GM19397 (cell line): ENCODE measurements at regions not wholly inside any gene's neighbourhood (a gene's known extent, or its start where the extent isn't known, plus 50 kb on each side); places are given as distances from the start of the nearest gene placed in this dataset.

Source experiments
- ATAC-seq: cut with Tn5 transposase; IDR thresholded peaks from one replicate; pipeline ENCODE4 v1.9.1; 2021; ENCODE audit warnings: mild to moderate bottlenecking, moderate library complexity; ENCODE audit not compliant: unreplicated experiment

DNA sequence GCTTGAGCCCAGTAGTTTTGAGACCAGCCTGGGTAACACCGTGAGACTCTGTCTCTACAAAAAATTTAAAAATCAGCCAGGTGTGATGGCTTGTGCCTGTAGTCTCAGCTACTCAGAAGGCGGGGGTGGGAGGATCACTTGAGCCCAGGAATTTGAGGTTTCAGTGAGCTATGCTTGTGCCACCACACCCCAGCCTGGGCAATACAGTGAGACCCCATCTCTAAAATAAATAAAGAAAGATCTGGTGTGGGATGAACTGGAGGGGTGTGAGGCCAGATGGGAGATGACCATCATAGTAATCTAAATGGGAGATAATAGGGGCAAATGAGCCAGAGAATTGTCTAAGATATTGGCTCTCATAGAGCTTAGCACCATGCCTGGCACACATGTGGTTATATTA is 60.1 kb upstream of the TRABD2B start:
- no peak for ATAC-seq

DNA sequence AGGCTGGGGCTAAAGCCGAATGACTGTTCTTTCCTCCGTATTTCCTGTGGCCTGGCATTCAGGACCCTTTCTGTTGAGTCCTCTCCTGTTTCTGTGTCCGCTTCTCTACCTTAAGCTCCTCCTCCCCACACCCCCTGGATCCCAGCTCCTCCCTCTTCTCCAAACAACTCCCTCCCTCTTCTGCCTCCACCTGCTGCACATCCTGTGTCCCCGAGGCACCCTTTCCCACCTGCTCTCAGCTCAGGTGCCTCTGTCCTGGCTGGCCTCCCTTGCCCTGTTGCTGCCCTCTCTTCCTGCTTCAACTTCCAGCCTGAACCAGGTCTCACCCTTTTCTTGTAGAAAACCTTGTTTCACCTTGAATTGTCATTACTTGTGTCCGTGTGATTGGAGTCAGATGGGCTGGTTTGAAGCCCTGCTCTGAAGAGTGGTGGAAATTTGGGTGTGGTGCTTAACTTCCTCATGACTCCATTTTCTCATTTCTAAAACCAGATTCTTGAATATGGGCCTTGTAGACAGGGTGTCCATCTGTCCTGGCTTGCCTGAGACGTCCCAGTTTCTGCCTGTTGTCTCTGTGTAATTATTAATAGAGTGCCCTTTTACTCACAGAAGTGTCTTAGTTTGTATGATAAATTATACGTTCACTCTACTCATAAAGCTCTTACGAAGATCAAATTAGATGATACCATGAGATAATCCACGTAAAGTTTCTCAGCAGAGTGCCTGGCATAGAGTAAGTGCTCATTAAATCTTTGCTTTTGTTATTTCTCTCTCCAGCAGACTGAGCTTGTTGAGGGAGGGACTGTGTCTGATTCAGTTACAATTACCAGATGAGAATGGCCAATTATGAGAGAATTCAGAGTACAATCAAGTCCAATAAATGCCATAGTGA is 58.9 kb upstream of the TRABD2B start:
- no peak for ATAC-seq

DNA sequence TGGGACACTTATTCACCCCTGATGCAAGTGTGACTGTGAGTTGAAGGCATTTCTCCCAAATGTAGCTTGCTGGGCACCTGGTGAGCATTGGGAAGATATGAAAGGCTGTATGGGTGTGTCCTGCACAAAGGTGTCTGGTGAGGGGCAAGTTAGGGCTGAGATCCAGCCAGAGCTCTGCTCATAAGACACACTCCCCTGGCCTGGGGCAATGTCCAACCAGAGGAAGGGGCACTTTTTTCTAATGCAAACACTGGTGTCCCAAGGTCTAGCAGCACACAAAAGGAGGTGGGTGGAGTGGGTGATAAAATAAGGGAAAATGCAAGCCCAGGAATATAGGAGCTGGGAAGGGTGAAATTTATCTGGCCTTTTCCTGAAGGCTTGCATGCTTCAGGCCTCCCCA is 57.0 kb upstream of the TRABD2B start:
- ATAC-seq, result no peak

DNA sequence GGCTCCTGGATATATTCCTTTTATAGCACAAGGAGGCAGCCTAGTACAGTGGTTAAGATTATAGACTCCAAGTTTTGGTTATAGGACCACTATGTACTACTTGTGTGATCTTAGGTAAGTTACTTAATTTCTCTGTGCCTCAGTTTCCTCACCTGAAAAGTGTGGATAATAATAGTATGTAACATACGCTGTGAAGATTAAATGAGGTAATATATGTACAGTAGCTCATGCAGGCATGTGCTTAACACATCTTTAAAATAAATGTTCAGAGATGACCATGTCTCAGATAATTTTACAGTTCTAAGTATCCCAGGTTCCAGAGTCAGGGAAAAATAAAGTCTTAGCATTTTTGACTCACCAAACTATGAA is 55.7 kb upstream of the TRABD2B start:
- no peak for ATAC-seq

DNA sequence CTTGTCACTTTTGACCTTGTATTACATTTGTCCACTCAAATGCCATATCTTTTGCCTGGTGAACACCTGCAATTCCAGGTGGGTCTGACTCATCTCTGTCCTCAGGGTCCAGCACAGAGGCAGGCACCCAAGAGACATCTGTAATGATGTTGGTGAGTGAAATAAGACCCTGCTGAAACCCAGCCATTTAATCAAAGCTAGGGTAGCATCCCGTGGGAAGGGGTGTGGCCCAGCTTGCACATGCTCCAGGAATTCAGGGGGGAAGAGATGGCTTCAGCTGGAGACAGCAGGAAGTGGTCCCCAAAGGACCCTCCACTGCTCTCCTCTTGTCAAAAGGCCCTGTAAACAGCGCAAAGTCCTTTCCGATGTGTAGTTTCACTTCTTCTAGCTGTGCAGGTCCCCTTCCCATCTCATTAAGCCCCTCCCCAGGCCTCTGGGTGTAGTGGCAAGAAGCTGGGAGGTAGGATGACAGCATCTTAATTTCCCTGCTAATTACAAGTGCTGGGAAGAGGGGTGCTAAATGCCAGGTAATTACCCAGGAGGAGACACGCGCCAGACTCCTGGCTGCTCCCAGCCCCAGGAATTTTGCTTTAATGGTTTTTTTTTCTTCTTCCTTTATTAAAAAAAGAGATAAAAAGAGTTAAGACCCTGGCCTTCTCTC is 54.4 kb upstream of the TRABD2B start:
- no peak for ATAC-seq

DNA sequence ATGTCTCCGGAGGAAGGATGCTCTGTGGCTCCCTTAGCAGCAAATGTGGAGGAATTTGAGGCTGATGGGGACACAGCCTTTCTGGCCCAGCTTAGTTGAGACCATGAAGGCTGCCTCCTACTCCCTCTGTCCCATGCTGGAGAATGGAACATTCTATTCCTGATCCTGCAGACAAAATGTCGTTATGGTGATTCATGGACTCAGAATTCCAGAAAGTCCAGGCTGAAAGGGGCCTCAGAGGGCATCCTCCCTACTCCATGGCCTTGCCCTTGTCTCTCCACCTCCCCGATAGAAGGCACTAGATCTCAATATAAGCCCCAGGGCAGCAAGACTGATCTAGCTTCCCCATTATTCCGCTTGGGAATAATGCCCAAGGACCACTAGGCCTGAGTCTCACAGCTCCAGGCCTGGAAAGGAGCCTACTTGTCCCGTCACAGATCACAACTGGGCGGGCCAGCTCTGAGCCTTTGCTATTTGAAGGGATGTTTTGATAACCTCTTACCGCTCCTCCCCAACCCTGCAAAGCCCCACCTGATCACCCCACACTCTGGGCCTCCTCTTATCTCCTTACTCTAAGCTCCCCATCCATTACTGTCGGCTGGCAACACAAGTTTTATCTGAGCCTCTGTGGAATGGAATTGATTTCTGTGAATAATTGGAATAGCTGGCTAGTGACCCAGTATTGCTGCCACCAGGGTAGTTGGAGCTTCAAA is 52.8 kb upstream of the TRABD2B start:
- no peak for ATAC-seq

DNA sequence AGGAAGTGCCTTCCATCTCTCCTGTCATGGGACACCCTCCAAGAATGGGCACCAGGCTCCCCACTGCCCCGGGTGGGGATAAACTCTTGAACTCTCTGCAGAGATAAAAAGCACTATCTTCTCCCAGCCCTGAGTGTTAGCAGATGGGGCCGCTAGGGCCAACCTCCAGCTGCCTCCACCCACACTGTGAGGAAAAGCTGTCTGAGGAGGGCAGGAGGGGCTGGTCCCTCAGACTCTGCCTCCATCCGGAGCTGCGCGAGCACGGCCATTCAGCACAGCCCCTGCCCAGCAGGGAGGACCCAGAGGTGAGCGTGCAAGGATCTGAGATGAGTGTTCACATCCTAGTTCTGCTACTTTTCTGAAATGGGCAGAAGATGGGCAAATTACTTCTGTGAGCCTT is 51.8 kb upstream of the TRABD2B start:
- ATAC-seq, result no peak

DNA sequence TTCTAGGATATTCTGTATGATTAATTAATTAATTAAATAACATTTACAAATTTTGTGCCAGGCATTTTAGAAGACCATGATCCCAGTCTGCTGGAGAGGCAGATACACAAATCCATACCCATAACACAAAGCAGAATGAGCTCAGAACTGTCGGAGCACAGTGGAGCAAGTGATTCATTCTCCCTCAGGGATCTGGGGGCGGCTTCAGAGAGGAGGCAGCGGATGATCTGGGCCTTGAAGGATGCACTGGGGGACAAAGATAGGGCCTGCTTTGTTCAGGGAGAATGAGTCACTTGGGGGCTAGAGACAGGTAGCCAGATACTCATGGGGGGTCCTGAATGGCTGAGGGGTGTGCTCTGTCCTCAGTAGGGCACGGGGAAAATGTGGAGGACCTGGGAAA is 50.9 kb upstream of the TRABD2B start:
- ATAC-seq, result no peak

DNA sequence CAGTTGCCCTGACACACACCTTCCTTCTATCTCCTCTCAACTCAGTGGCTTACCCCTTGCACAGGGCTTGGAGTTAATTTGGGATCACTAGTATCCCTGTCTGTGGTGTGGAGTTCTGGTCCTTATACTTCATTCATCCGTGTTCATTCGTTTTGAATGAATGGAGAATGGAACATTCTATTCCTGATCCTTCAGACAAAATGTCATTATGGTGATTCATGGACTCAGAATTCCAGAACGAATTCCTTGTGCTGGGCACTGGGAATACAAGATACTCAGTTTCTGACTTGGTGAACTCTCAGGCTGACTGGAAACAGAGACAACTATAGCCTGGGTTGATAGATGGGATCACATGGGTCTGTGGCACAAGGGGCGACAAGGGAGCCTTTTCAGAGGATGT is 49.9 kb upstream of the TRABD2B start:
- ATAC-seq, result no peak
